Suprapubic skin (tissue), 4 donors: ENCODE measurements at regions not wholly inside any gene's neighbourhood (a gene's known extent, or its start where the extent isn't known, plus 50 kb on each side); places are given as distances from the start of the nearest gene placed in this dataset.
"Not testable (repeated sequence)": the region's sequence is repeated elsewhere in the genome, so short reads cannot be mapped to it uniquely, and the experiment has no call there.

ENCODE experiments used
- DNase-seq, 2 donors: peaks; one replicate each; pipeline ENCODE4 v3.0.0-alpha.2; 2019; ENCODE audit warnings: low spot score in 2 of 2
- H3K27ac ChIP-seq: fragments of 200-600 bp; sonication (generic); one replicate; pipeline ENCODE4 v1.5.1; 2019
- H3K27me3 ChIP-seq: fragments of 200-600 bp; sonication (generic); one replicate; pipeline ENCODE4 v1.5.1; 2019
- H3K36me3 ChIP-seq: fragments of 200-600 bp; sonication (generic); one replicate; pipeline ENCODE4 v1.5.1; 2019
- H3K4me1 ChIP-seq: fragments of 200-600 bp; sonication (generic); one replicate; pipeline ENCODE4 v1.5.1; 2019
- H3K4me3 ChIP-seq: fragments of 200-600 bp; sonication (generic); one replicate; pipeline ENCODE4 v1.5.1; 2019; ENCODE audit warnings: mild to moderate bottlenecking
- H3K9me3 ChIP-seq: fragments of 200-600 bp; sonication (generic); one replicate; pipeline ENCODE4 v1.5.1; 2019
- CTCF ChIP-seq, 2 donors: fragments of 200-600 bp in 1 of 2; fragments of 450-650 bp in 1 of 2; sonication (generic) in 1 of 2; IDR thresholded peaks; one replicate each; pipeline ENCODE4 v1.5.1; 2016 to 2019; ENCODE audit warnings: antibody characterized with exemption in 2 of 2, mild to moderate bottlenecking in 1 of 2, moderate library complexity in 1 of 2
- WGBS: methylation state at CpG from one replicate; pipeline ENCODE4 v1.1.5; 2018; 5-methylcytosine and 5-hydroxymethylcytosine counted together

- not testable (repeated sequence) for H3K36me3 ChIP-seq, H3K27me3 ChIP-seq, H3K4me3 ChIP-seq, H3K4me1 ChIP-seq, H3K27ac ChIP-seq, DNase-seq, H3K9me3 ChIP-seq
- WGBS = 91% methylated on average over 3 of the region's 3 CpGs
Observed at GRCh38 chr4:9110700-9111099, 59.5 kb upstream of the FAM90A26 start.

- H3K9me3 ChIP-seq, DNase-seq, H3K36me3 ChIP-seq, H3K27me3 ChIP-seq: not testable (repeated sequence)
- Histone ChIP-seq H3K4me1 (peaks cover 14% of the 10 kb centered on the region), H3K4me3 (peak overlapping the region; percentile 40), H3K27ac (peak overlapping the region; percentile 60)
- 10% methylated on average over 6 of the region's 6 CpGs for WGBS
- peak in 1 of 2 donors; percentile 33 for TF ChIP-seq CTCF (IDR thresholded peaks at IDR 0.05)
Observed at GRCh38 chr4:9103148-9103524, 67.1 kb upstream of the FAM90A26 start.

- not testable (repeated sequence) for H3K36me3 ChIP-seq, H3K9me3 ChIP-seq, DNase-seq, H3K27me3 ChIP-seq
- H3K4me3 ChIP-seq = peak overlapping the region; percentile 40
- WGBS = 60% methylated on average over 22 of the region's 22 CpGs
- peaks cover 14% of the 10 kb centered on the region for H3K4me1 ChIP-seq
- H3K27ac ChIP-seq = peak overlapping the region; percentile 60
Observed at GRCh38 chr4:9102471-9103147, 67.6 kb upstream of the FAM90A26 start.

GRCh38 chr4:9096330-9096729 lies 73.9 kb upstream of the FAM90A26 start:
- H3K27me3 ChIP-seq, H3K4me1 ChIP-seq, H3K9me3 ChIP-seq, H3K27ac ChIP-seq, H3K36me3 ChIP-seq, DNase-seq, H3K4me3 ChIP-seq: not testable (repeated sequence)
- 30% methylated on average over 2 of the region's 5 CpGs for WGBS

- H3K27me3 ChIP-seq, H3K4me3 ChIP-seq, H3K9me3 ChIP-seq, H3K36me3 ChIP-seq, H3K27ac ChIP-seq, DNase-seq, H3K4me1 ChIP-seq: not testable (repeated sequence)
- 90% methylated on average over 15 of the region's 15 CpGs for WGBS
Observed at GRCh38 chr4:9078796-9079195, 91.4 kb upstream of the FAM90A26 start.

GRCh38 chr4:9076974-9077373 lies 93.2 kb upstream of the FAM90A26 start:
- not testable (repeated sequence) for H3K36me3 ChIP-seq, DNase-seq, H3K4me1 ChIP-seq, H3K27me3 ChIP-seq, H3K9me3 ChIP-seq, H3K4me3 ChIP-seq, H3K27ac ChIP-seq
- WGBS = 79% methylated on average over 3 of the region's 3 CpGs

GRCh38 chr4:9076486-9076885 lies 93.7 kb upstream of the FAM90A26 start:
- H3K4me1 ChIP-seq, H3K9me3 ChIP-seq, H3K27me3 ChIP-seq, H3K27ac ChIP-seq, H3K4me3 ChIP-seq, H3K36me3 ChIP-seq, DNase-seq: not testable (repeated sequence)
- WGBS = 100% methylated on average over 2 of the region's 2 CpGs

- not testable (repeated sequence) for H3K27ac ChIP-seq, H3K4me3 ChIP-seq, H3K27me3 ChIP-seq, H3K36me3 ChIP-seq, H3K4me1 ChIP-seq, H3K9me3 ChIP-seq, DNase-seq
- 65% methylated on average over 6 of the region's 6 CpGs for WGBS
Observed at GRCh38 chr4:9073371-9073770, 96.8 kb upstream of the FAM90A26 start.

- not testable (repeated sequence) for H3K4me3 ChIP-seq, H3K36me3 ChIP-seq, H3K9me3 ChIP-seq, H3K27ac ChIP-seq, H3K27me3 ChIP-seq, H3K4me1 ChIP-seq, DNase-seq
- 52% methylated on average over 14 of the region's 14 CpGs for WGBS
Observed at GRCh38 chr4:9072521-9073220, 97.5 kb upstream of the FAM90A26 start.

- not testable (repeated sequence) for H3K27me3 ChIP-seq, DNase-seq, H3K4me1 ChIP-seq, H3K4me3 ChIP-seq, H3K36me3 ChIP-seq, H3K27ac ChIP-seq, H3K9me3 ChIP-seq
- WGBS = 91% methylated on average over 2 of the region's 2 CpGs
Observed at GRCh38 chr4:9067923-9068322, 102.3 kb upstream of the FAM90A26 start.

GRCh38 chr4:9063612-9064011 lies 106.6 kb upstream of the FAM90A26 start:
- WGBS = 77% methylated on average over 5 of the region's 5 CpGs
- not testable (repeated sequence) for H3K27me3 ChIP-seq, H3K27ac ChIP-seq, H3K36me3 ChIP-seq, H3K4me1 ChIP-seq, H3K9me3 ChIP-seq, H3K4me3 ChIP-seq, DNase-seq

GRCh38 chr4:9024866-9025265 lies 145.3 kb upstream of the FAM90A26 start:
- not testable (repeated sequence) for DNase-seq, H3K36me3 ChIP-seq, H3K27me3 ChIP-seq, H3K9me3 ChIP-seq, H3K4me1 ChIP-seq, H3K4me3 ChIP-seq, H3K27ac ChIP-seq
- 39% methylated on average over 3 of the region's 3 CpGs for WGBS

GRCh38 chr4:9009792-9010191 lies 138.2 kb upstream of the HMX1 start:
- not testable (repeated sequence) for H3K27me3 ChIP-seq, H3K9me3 ChIP-seq, H3K4me1 ChIP-seq, H3K27ac ChIP-seq, H3K36me3 ChIP-seq, DNase-seq, H3K4me3 ChIP-seq
- 95% methylated on average over 4 of the region's 4 CpGs for WGBS

- H3K27ac ChIP-seq, H3K36me3 ChIP-seq, H3K9me3 ChIP-seq, H3K27me3 ChIP-seq, H3K4me1 ChIP-seq, H3K4me3 ChIP-seq, DNase-seq: not testable (repeated sequence)
- WGBS = 91% methylated on average over 3 of the region's 4 CpGs
Observed at GRCh38 chr4:9008407-9008806, 136.8 kb upstream of the HMX1 start.
